Endothelial cell of umbilical vein (primary cell): ENCODE measurements at regions not wholly inside any gene's neighbourhood (a gene's known extent, or its start where the extent isn't known, plus 50 kb on each side); places are given as distances from the start of the nearest gene placed in this dataset.
"Not testable (repeated sequence)": the region's sequence is repeated elsewhere in the genome, so short reads cannot be mapped to it uniquely, and the experiment has no call there.

Experiments
- BruUV-seq: library from RNA; stranded (reverse); fragments of 400-500 nt; replicated peaks from 2 replicates; lab custom pipeline; 2021; lab: Mats Ljungman, UMichigan
- CTCF ChIA-PET: fragments of 300-600, 350-600 bp; sonication (Branson Sonifier 250); formaldehyde crosslinking; loops from one replicate; lab custom pipeline; 2021; ENCODE audit warnings: antibody characterized with exemption, inconsistent platforms; lab: Charles Lee
- POLR2A ChIA-PET: fragments of 300-600, 350-600 bp; sonication (Branson Sonifier 250); formaldehyde crosslinking; loops from one replicate; lab custom pipeline; 2021; ENCODE audit warnings: antibody characterized with exemption, inconsistent platforms; lab: Charles Lee
- DNase-seq: peaks from one replicate; pipeline ENCODE4 v3.0.0-alpha.2; 2011; ENCODE audit warnings: low read depth, low spot score
- FAIRE-seq: peaks from 2 replicates; lab custom pipeline; 2011; peaks lifted over from hg19 to GRCh38; lab: Jason Lieb, UNC
- H2AFZ ChIP-seq: 2 replicates; pipeline ENCODE4 v1.6.0; 2012; ENCODE audit warnings: low read depth, low read length, control low read depth, inconsistent platforms
- H3K27ac ChIP-seq: 2 replicates; pipeline ENCODE4 v1.5.1; 2011; ENCODE audit warnings: low read depth, mild to moderate bottlenecking, control low read depth, low read length, moderate library complexity; ENCODE audit not compliant: insufficient read depth
- H3K27me3 ChIP-seq, 2 experiments: 2 replicates each; pipeline versions ENCODE4 v1.6.0 to v1.6.1; 2011; ENCODE audit warnings: low read length in 2 of 2, mixed read lengths in 1 of 2; ENCODE audit not compliant: control insufficient read depth in 2 of 2, insufficient read depth in 2 of 2
- H3K36me3 ChIP-seq, 2 experiments: 2 replicates in 1 of 2; 3 replicates in 1 of 2; pipeline ENCODE4 v1.5.1; 2011; ENCODE audit warnings: low read length in 2 of 2, mild to moderate bottlenecking in 1 of 2, moderate library complexity in 1 of 2; ENCODE audit not compliant: control insufficient read depth in 2 of 2, insufficient read depth in 2 of 2; ENCODE audit errors: extremely low read depth in 1 of 2
- H3K4me1 ChIP-seq: 3 replicates; pipeline ENCODE4 v1.5.1; 2011; ENCODE audit warnings: mild to moderate bottlenecking, low read length; ENCODE audit not compliant: control insufficient read depth, insufficient read depth; ENCODE audit errors: extremely low read depth
- H3K4me2 ChIP-seq: 2 replicates; pipeline ENCODE4 v1.6.1; 2011; ENCODE audit warnings: low read length, control low read depth, mixed read lengths; ENCODE audit not compliant: insufficient read depth
- H3K4me3 ChIP-seq, 3 experiments: fragments of 200-600 bp in 1 of 3; sonication (generic), shearing (Covaris generic) in 1 of 3; replicated peaks in 1 of 3; 2 replicates each; pipeline ENCODE4 v1.5.1; 2011 to 2016; ENCODE audit warnings: control low read depth in 3 of 3, low read length in 3 of 3, mild to moderate bottlenecking in 2 of 3, inconsistent platforms in 1 of 3, low read depth in 1 of 3, moderate library complexity in 1 of 3; ENCODE audit not compliant: insufficient read depth in 1 of 3
- H3K79me2 ChIP-seq: 2 replicates; pipeline ENCODE4 v1.6.0; 2012; ENCODE audit warnings: low read length, inconsistent platforms; ENCODE audit not compliant: control insufficient read depth, insufficient read depth
- H3K9ac ChIP-seq: replicated peaks from 2 replicates; pipeline ENCODE3; 2011; ENCODE audit warnings: low read length, control low read depth; ENCODE audit not compliant: insufficient read depth; ENCODE audit errors: extremely low read depth
- H3K9me1 ChIP-seq: replicated peaks from 3 replicates; pipeline ENCODE4 v1.6.0; 2011; ENCODE audit warnings: mild to moderate bottlenecking, low read length; ENCODE audit not compliant: control insufficient read depth, insufficient read depth; ENCODE audit errors: extremely low read depth
- H3K9me3 ChIP-seq: replicated peaks from 2 replicates; pipeline ENCODE4 v1.5.1; 2012; ENCODE audit warnings: low read length, inconsistent platforms; ENCODE audit not compliant: control insufficient read depth, insufficient read depth
- H4K20me1 ChIP-seq: replicated peaks from 2 replicates; pipeline ENCODE3; 2011; ENCODE audit warnings: mild to moderate bottlenecking, low read length; ENCODE audit not compliant: control insufficient read depth, insufficient read depth; ENCODE audit errors: extremely low read depth
- EZH2 ChIP-seq: IDR thresholded peaks from 2 replicates; pipeline ENCODE4 v1.6.1; 2012; ENCODE audit warnings: borderline replicate concordance, low read depth, mild to moderate bottlenecking, moderate library complexity, low read length, inconsistent platforms; ENCODE audit not compliant: severe bottlenecking
- FOS ChIP-seq: IDR thresholded peaks from 2 replicates; pipeline ENCODE4 v1.6.1; 2011; ENCODE audit warnings: mild to moderate bottlenecking, low read length, moderate library complexity, borderline replicate concordance; ENCODE audit not compliant: insufficient read depth
- GATA2 ChIP-seq: IDR thresholded peaks from 2 replicates; pipeline ENCODE4 v1.7.0; 2011; ENCODE audit warnings: low read depth, mild to moderate bottlenecking, moderate library complexity, mixed read lengths, low read length; ENCODE audit not compliant: insufficient read length, insufficient read depth
- JUN ChIP-seq: IDR thresholded peaks from 2 replicates; pipeline ENCODE4 v1.6.1; 2011; ENCODE audit warnings: borderline replicate concordance, low read depth; ENCODE audit not compliant: insufficient read length, insufficient read depth
- MYC ChIP-seq: IDR thresholded peaks from one replicate; pipeline ENCODE4 v1.6.1; 2011; ENCODE audit warnings: mild to moderate bottlenecking, low read depth, low read length
- POLR2A ChIP-seq: IDR thresholded peaks from 2 replicates; pipeline ENCODE4 v1.6.1; 2012; ENCODE audit warnings: low read depth, mild to moderate bottlenecking, control low read depth, low read length
- POLR2AphosphoS5 ChIP-seq: IDR thresholded peaks from 2 replicates; pipeline ENCODE4 v1.6.1; 2012; ENCODE audit warnings: low read depth, mild to moderate bottlenecking, control low read depth, low read length, moderate library complexity; ENCODE audit not compliant: insufficient read depth
- dilution Hi-C: fragments of 300-500 bp; cut with MboI; formaldehyde crosslinking; loops from one replicate; pipeline ENCODE4 v1.15.0; 2019; ENCODE audit warnings: low sequenced_read_pairs; ENCODE audit not compliant: extremely low pct_ligation_motif_present
- intact Hi-C: fragments of 100-400 bp; cut with micrococcal nuclease; formaldehyde crosslinking; loops from one replicate; pipeline ENCODE4 v1.10.0; 2022
- TF ChIP-seq, protein P1 (sequence below), 2 donors: IDR thresholded peaks; 1 replicate in 1 of 2; 2 replicates in 1 of 2; pipeline ENCODE4 v1.5.1; 2011; ENCODE audit warnings: low read length in 2 of 2, mild to moderate bottlenecking in 2 of 2, moderate library complexity in 2 of 2, control low read depth in 1 of 2, inconsistent platforms in 1 of 2, low read depth in 1 of 2; ENCODE audit not compliant: insufficient read depth in 1 of 2; ENCODE audit errors: extremely low read depth in 1 of 2
- TF ChIP-seq, protein P2 (sequence below): IDR thresholded peaks from 2 replicates; pipeline ENCODE4 v1.6.1; 2011; ENCODE audit not compliant: insufficient read depth, insufficient read length

DNA sequence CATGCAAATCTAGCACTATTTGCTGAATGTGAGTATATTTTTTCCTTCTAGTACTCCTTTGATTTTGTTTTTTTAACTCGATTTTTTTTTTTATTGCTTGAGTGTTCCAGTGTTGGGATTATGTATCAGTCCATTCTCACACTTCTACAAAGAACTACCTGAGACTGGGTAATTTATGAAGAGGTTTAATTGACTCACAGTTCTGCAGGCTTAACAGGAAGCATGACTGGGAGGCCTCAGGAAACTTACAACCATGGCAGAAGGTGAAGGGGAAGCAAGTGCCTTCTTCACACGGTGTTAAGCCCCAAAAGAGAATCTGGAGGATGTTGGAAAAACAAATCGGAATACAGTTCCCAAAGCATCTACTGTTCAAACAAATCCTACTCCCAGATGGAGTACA, 69.1 kb downstream of the ZNF518B start:
- H3K9ac ChIP-seq, H3K9me1 ChIP-seq, H3K36me3 ChIP-seq, H2AFZ ChIP-seq, H3K4me2 ChIP-seq, FAIRE-seq, H3K4me3 ChIP-seq, H3K9me3 ChIP-seq, H4K20me1 ChIP-seq, BruUV-seq, dilution Hi-C loops, DNase-seq, H3K4me1 ChIP-seq, H3K79me2 ChIP-seq, intact Hi-C loops, POLR2A ChIA-PET, H3K27me3 ChIP-seq, CTCF ChIA-PET, H3K27ac ChIP-seq: not testable (repeated sequence)

DNA sequence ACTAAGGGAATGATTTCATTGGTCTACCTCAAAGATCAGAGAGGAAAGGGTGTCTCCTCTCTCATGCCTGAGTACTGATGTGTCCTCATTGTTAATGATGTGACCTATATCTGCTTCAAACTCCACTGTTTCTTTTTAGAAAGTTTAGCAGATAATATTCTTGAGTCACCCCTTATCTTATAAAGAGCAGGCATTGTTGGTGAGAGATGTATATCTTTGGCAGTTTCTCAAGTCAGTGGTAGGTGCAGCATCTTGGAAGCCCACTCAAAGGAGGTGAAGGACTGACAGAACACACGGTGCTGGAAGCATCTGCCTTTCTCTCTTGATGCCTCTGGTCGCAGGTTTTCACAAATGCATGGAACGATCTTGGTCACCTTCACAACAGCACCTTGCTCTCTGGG, 71.2 kb downstream of the ZNF518B start:
- no peak overlapping the region for H3K27ac ChIP-seq
- no peaks in the 10 kb centered on the region for H3K36me3 ChIP-seq
- ChIA-PET POLR2A (no interaction called here), CTCF (no interaction called here)
- no peaks in the 10 kb centered on the region for H4K20me1 ChIP-seq
- no peak overlapping the region for H3K4me3 ChIP-seq
- intact Hi-C loops: no loop called here
- dilution Hi-C loops: no loop called here
- H3K4me2 ChIP-seq: no peak overlapping the region
- TF ChIP-seq, protein P1, sequence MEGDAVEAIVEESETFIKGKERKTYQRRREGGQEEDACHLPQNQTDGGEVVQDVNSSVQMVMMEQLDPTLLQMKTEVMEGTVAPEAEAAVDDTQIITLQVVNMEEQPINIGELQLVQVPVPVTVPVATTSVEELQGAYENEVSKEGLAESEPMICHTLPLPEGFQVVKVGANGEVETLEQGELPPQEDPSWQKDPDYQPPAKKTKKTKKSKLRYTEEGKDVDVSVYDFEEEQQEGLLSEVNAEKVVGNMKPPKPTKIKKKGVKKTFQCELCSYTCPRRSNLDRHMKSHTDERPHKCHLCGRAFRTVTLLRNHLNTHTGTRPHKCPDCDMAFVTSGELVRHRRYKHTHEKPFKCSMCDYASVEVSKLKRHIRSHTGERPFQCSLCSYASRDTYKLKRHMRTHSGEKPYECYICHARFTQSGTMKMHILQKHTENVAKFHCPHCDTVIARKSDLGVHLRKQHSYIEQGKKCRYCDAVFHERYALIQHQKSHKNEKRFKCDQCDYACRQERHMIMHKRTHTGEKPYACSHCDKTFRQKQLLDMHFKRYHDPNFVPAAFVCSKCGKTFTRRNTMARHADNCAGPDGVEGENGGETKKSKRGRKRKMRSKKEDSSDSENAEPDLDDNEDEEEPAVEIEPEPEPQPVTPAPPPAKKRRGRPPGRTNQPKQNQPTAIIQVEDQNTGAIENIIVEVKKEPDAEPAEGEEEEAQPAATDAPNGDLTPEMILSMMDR (IDR thresholded peaks at IDR 0.05; ENCODE audit: extremely low read depth in 1 of 2, insufficient read depth in 1 of 2, low read depth in 1 of 2, low read length in 2 of 2): no peak
- TF ChIP-seq MYC: no peak
- no peak for TF ChIP-seq FOS
- no peak for TF ChIP-seq GATA2
- TF ChIP-seq POLR2A: no peak
- no peak for TF ChIP-seq JUN
- no peak for TF ChIP-seq EZH2
- TF ChIP-seq, protein P2, sequence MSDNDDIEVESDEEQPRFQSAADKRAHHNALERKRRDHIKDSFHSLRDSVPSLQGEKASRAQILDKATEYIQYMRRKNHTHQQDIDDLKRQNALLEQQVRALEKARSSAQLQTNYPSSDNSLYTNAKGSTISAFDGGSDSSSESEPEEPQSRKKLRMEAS: no peak
- TF ChIP-seq POLR2AphosphoS5: no peak
- DNase-seq (no peak), FAIRE-seq (no peak)
- H3K9ac ChIP-seq: no peak overlapping the region
- no peaks in the 10 kb centered on the region for H3K4me1 ChIP-seq
- H2AFZ ChIP-seq: no peak overlapping the region
- H3K27me3 ChIP-seq: no peaks in the 10 kb centered on the region
- no peaks in the 10 kb centered on the region for H3K9me1 ChIP-seq
- no TSS peak for BruUV-seq
- no peaks in the 10 kb centered on the region for H3K79me2 ChIP-seq
- no peaks in the 10 kb centered on the region for H3K9me3 ChIP-seq
